ENCODE measurements at regions not wholly inside any gene's neighbourhood (a gene's known extent, or its start where the extent isn't known, plus 50 kb on each side); places are given as distances from the start of the nearest gene placed in this dataset.
"Not testable (repeated sequence)": the region's sequence is repeated elsewhere in the genome, so short reads cannot be mapped to it uniquely, and the experiment has no call there.

DNA sequence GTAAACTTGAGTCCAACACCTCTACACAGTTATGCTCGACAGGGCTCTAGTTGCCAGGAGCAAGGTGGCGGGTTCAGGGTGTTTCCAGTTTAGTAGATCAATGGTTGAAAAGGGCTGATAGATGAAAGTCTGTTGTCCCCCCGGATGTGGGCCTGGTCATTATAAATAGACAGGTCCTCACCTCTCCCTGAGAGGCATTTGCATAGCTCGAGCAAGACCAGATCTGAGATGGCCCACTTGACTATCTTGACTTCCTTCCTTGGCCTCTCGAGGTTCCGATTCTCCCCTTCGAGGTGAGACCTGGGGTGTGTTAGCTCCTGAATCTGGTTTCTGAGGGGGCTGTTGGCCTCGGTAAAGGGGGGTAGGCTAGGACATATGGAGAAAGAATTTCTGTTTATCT lies 54.1 kb upstream of the RBMX start:
- not testable (repeated sequence) for H3K27me3 ChIP-seq (ENCODE audit: control insufficient read depth in 1 of 2, insufficient read depth in 2 of 2, low read length in 2 of 2); H3K27ac ChIP-seq (ENCODE audit: low read length); H3K9me3 ChIP-seq (ENCODE audit: control insufficient read depth in 2 of 2, low read length in 2 of 2); H3K4me1 ChIP-seq (ENCODE audit: control insufficient read depth, insufficient read depth, low read length); H3K4me3 ChIP-seq (ENCODE audit: low read length in 2 of 2); H3K36me3 ChIP-seq (ENCODE audit: control insufficient read depth in 2 of 2, insufficient read depth in 2 of 2, low read length in 2 of 2); H3K9ac ChIP-seq (ENCODE audit: low read length in 2 of 2)

DNA sequence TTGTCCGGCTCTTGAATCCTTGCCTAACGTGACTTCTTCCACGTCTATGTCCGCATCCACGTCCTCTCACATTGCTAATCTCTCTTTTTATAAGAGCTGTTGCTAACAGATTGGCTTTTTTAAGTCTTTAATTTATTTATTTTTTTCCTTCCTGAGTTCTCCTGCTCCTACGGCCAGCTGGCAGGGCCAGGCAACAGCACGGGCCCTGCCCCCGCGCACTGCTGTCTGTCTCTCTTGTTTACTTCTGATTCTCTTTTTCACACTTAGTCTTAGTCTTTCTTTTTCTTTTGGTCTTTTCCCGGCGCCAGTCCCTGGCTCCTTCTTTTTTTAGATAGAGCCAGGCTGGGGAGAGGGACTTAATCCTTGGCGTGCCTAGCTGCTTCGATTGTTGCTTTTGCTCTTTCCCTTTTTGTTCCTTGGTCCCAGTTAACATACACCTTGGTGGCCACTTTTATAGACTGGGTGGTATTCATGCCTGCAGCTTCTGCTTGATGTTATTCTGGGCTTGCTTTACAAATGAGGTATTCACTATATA lies 53.2 kb upstream of the RBMX start:
- H3K9ac ChIP-seq (ENCODE audit: low read length in 2 of 2) = peak overlapping the region; percentile 22 to 55
- peaks cover 7% of the 10 kb centered on the region for H3K4me1 ChIP-seq (ENCODE audit: control insufficient read depth, insufficient read depth, low read length)
- peak overlapping the region; percentile 55 to 60 for H3K4me3 ChIP-seq (ENCODE audit: low read length in 2 of 2)
- H3K27ac ChIP-seq (ENCODE audit: low read length) = peak overlapping the region; percentile 31
- no peaks in the 10 kb centered on the region for H3K27me3 ChIP-seq (ENCODE audit: control insufficient read depth in 1 of 2, insufficient read depth in 2 of 2, low read length in 2 of 2)
- no peaks in the 10 kb centered on the region for H3K36me3 ChIP-seq (ENCODE audit: control insufficient read depth in 2 of 2, insufficient read depth in 2 of 2, low read length in 2 of 2)
- no peaks in the 10 kb centered on the region for H3K9me3 ChIP-seq (ENCODE audit: control insufficient read depth in 2 of 2, low read length in 2 of 2)

DNA sequence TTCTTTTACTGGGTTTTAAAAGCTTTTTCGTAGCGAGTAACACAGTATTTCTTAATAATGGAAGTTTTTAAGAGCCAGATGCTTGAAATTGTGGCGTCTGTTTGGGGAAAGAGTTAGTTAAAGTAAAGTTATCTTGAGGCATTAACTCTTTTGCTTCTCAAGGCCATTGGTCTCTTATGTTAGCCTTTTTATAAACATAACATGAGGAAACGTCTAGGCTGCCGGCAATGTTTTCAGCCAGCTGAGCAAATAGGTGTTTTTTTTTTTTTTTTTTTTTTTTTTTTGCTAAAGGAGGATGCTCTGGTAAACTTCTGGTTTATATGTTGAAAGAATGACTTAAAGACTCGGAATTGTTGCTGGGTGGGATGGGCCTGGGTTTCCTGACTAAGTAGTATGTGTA lies 51.1 kb upstream of the RBMX start:
- H3K9ac ChIP-seq (ENCODE audit: low read length in 2 of 2) = no peak overlapping the region
- no peaks in the 10 kb centered on the region for H3K27me3 ChIP-seq (ENCODE audit: control insufficient read depth in 1 of 2, insufficient read depth in 2 of 2, low read length in 2 of 2)
- H3K36me3 ChIP-seq (ENCODE audit: control insufficient read depth in 2 of 2, insufficient read depth in 2 of 2, low read length in 2 of 2) = no peaks in the 10 kb centered on the region
- no peak overlapping the region for H3K27ac ChIP-seq (ENCODE audit: low read length)
- H3K9me3 ChIP-seq (ENCODE audit: control insufficient read depth in 2 of 2, low read length in 2 of 2) = no peaks in the 10 kb centered on the region
- peaks cover 7% of the 10 kb centered on the region for H3K4me1 ChIP-seq (ENCODE audit: control insufficient read depth, insufficient read depth, low read length)
- H3K4me3 ChIP-seq (ENCODE audit: low read length in 2 of 2) = no peak overlapping the region

All from stomach smooth muscle (tissue), 2 donors.